HCT116 (cell line): ENCODE measurements at regions not wholly inside any gene's neighbourhood (a gene's known extent, or its start where the extent isn't known, plus 50 kb on each side); places are given as distances from the start of the nearest gene placed in this dataset.

Experiments
- ATAC-seq: fragments of 200-7000 bp; cut with Tn5 transposase; 2 replicates; pipeline ENCODE4 v1.9.1; 2020; ENCODE audit warnings: mild to moderate bottlenecking, moderate library complexity
- BruUV-seq: library from RNA; stranded (reverse); fragments of 400-500 nt; replicated peaks from 2 replicates; lab custom pipeline; 2021; lab: Mats Ljungman, UMichigan
- CTCF ChIA-PET: fragments of 300-600 bp; sonication (Branson Sonifier 250); formaldehyde crosslinking; loops from one replicate; lab custom pipeline; 2021; ENCODE audit warnings: antibody characterized with exemption; lab: Charles Lee
- POLR2A ChIA-PET: fragments of 300-600, 350-600 bp; sonication (Branson Sonifier 250); formaldehyde crosslinking; loops from one replicate; lab custom pipeline; 2021; ENCODE audit warnings: antibody characterized with exemption; lab: Charles Lee
- RAD21 ChIA-PET, 2 experiments: fragments of 300-600 bp; sonication (Branson Sonifier 250); formaldehyde crosslinking; loops; one replicate each; lab custom pipeline; 2023; ENCODE audit warnings: low total read pairs in 2 of 2; ENCODE audit not compliant: uncharacterized antibody in 2 of 2, unreplicated experiment in 2 of 2, low non-redundant PET in 1 of 2; lab: Charles Lee
- DNase-seq: peaks from one replicate; pipeline ENCODE4 v3.0.0-alpha.2; 2010; ENCODE audit warnings: low read depth, low spot score
- H2AFZ ChIP-seq: fragments of 200-600 bp; shearing (Covaris generic), sonication (generic); 2 replicates; pipeline ENCODE4 v1.6.1; 2017; ENCODE audit warnings: low read depth, mixed run types, mixed read lengths, antibody characterized with exemption, low read length; ENCODE audit not compliant: poor library complexity, severe bottlenecking
- H3K27ac ChIP-seq: 2 replicates; pipeline ENCODE4 v1.5.1; 2012; ENCODE audit warnings: low read depth, low read length
- H3K27me3 ChIP-seq: fragments of 200-600 bp; sonication (generic); 2 replicates; pipeline ENCODE4 v1.6.1; 2016; ENCODE audit warnings: mixed run types, low read length, mixed read lengths; ENCODE audit not compliant: insufficient read depth
- H3K36me3 ChIP-seq, 2 experiments: fragments of 200-500 bp in 1 of 2; fragments of 200-600 bp in 1 of 2; sonication (Bioruptor generic) in 1 of 2; sonication (generic) in 1 of 2; 2 replicates each; pipeline versions ENCODE4 v1.5.1 to v1.6.1; 2014 to 2016; ENCODE audit warnings: low read length in 2 of 2, inconsistent platforms in 1 of 2, mixed read lengths in 1 of 2, mixed run types in 1 of 2; ENCODE audit not compliant: insufficient read depth in 2 of 2, control insufficient read depth in 1 of 2
- H3K4me1 ChIP-seq, 2 experiments: fragments of 200-600 bp in 1 of 2; sonication (generic) in 1 of 2; 2 replicates each; pipeline versions ENCODE4 v1.5.1 to v1.6.1; 2012 to 2017; ENCODE audit warnings: low read length in 2 of 2, inconsistent platforms in 1 of 2, mild to moderate bottlenecking in 1 of 2, mixed read lengths in 1 of 2, mixed run types in 1 of 2, moderate library complexity in 1 of 2; ENCODE audit not compliant: insufficient read depth in 2 of 2, control insufficient read depth in 1 of 2
- H3K4me2 ChIP-seq: fragments of 200-600 bp; sonication (generic); 2 replicates; pipeline ENCODE4 v1.6.1; 2017; ENCODE audit warnings: mixed run types, low read length, mixed read lengths
- H3K4me3 ChIP-seq, 2 experiments: fragments of 200-600 bp in 1 of 2; sonication (generic) in 1 of 2; replicated peaks in 1 of 2; 2 replicates each; pipeline ENCODE4 v1.5.1; 2011 to 2016; ENCODE audit warnings: low read length in 2 of 2, control low read depth in 1 of 2, low read depth in 1 of 2, mild to moderate bottlenecking in 1 of 2, mixed read lengths in 1 of 2, mixed run types in 1 of 2
- H3K79me2 ChIP-seq: fragments of 200-600 bp; sonication (generic); 2 replicates; pipeline ENCODE4 v1.6.1; 2017; ENCODE audit warnings: mild to moderate bottlenecking, mixed run types, low read length, moderate library complexity, mixed read lengths; ENCODE audit not compliant: insufficient read depth
- H3K9ac ChIP-seq: fragments of 200-600 bp; sonication (generic); 2 replicates; pipeline ENCODE4 v1.6.1; 2016; ENCODE audit warnings: low read length, mixed read lengths
- H3K9me2 ChIP-seq: fragments of 200-600 bp; sonication (generic), shearing (Covaris generic); 2 replicates; pipeline ENCODE4 v1.6.1; 2017; ENCODE audit warnings: mixed run types, mild to moderate bottlenecking, moderate library complexity; ENCODE audit not compliant: insufficient read depth
- H3K9me3 ChIP-seq, 2 experiments: fragments of 200-500 bp in 1 of 2; fragments of 200-600 bp in 1 of 2; sonication (Bioruptor generic) in 1 of 2; sonication (generic) in 1 of 2; 2 replicates each; pipeline ENCODE4 v1.6.1; 2014 to 2017; ENCODE audit warnings: low read length in 2 of 2, mixed read lengths in 2 of 2, inconsistent platforms in 1 of 2, low read depth in 1 of 2, mild to moderate bottlenecking in 1 of 2, mixed run types in 1 of 2, moderate library complexity in 1 of 2; ENCODE audit not compliant: control insufficient read depth in 1 of 2, insufficient read depth in 1 of 2
- H4K20me1 ChIP-seq: fragments of 200-600 bp; sonication (generic), shearing (Covaris generic); 2 replicates; pipeline ENCODE4 v1.6.1; 2017; ENCODE audit warnings: mixed run types, mild to moderate bottlenecking, moderate library complexity; ENCODE audit not compliant: insufficient read depth
- CEBPB ChIP-seq: IDR thresholded peaks from 2 replicates; pipeline ENCODE4 v1.6.1; 2012; ENCODE audit warnings: low read depth
- EGR1 ChIP-seq: IDR thresholded peaks from 2 replicates; pipeline ENCODE4 v1.6.1; 2012; ENCODE audit warnings: low read depth
- EZH2 ChIP-seq: fragments of 200-600 bp; sonication (generic); IDR thresholded peaks from 2 replicates; pipeline ENCODE4 v1.6.1; 2017; ENCODE audit warnings: antibody characterized with exemption, mixed run types
- EZH2phosphoT487 ChIP-seq: fragments of 200-600 bp; IDR thresholded peaks from 2 replicates; pipeline ENCODE4 v1.6.1; 2018; ENCODE audit warnings: antibody characterized with exemption, borderline replicate concordance
- FOSL1 ChIP-seq: IDR thresholded peaks from 2 replicates; pipeline ENCODE4 v1.6.1; 2012; ENCODE audit warnings: low read depth
- JUND ChIP-seq: IDR thresholded peaks from 2 replicates; pipeline ENCODE4 v1.6.1; 2012
- POLR2A ChIP-seq: IDR thresholded peaks from 2 replicates; pipeline ENCODE4 v1.7.0; 2011; ENCODE audit warnings: borderline replicate concordance; ENCODE audit not compliant: insufficient read depth, insufficient read length; ENCODE audit errors: extremely low read depth
- POLR2AphosphoS5 ChIP-seq: IDR thresholded peaks from 2 replicates; pipeline ENCODE4 v1.6.1; 2011; ENCODE audit warnings: mild to moderate bottlenecking, low read depth, low read length, moderate library complexity
- SIN3A ChIP-seq: IDR thresholded peaks from 2 replicates; pipeline ENCODE4 v1.6.1; 2012; ENCODE audit warnings: low read depth
- SP1 ChIP-seq: IDR thresholded peaks from 2 replicates; pipeline ENCODE4 v1.6.1; 2012; ENCODE audit warnings: low read depth
- TCF7L2 ChIP-seq: IDR thresholded peaks from 2 replicates; pipeline ENCODE4 v1.7.0; 2011; ENCODE audit warnings: borderline replicate concordance, inconsistent platforms; ENCODE audit not compliant: insufficient read depth, insufficient read length; ENCODE audit errors: extremely low read depth
- YY1 ChIP-seq: IDR thresholded peaks from 2 replicates; pipeline ENCODE4 v1.6.1; 2011; ENCODE audit warnings: low read length, low read depth, moderate library complexity, mild to moderate bottlenecking; ENCODE audit not compliant: insufficient replicate concordance; ENCODE audit errors: extremely low read depth
- ZNF274 ChIP-seq: fragments of 200-500 bp; sonication (Bioruptor generic); IDR thresholded peaks from 2 replicates; pipeline ENCODE4 v1.6.1; 2014; ENCODE audit warnings: mild to moderate bottlenecking, low read depth, low read length, inconsistent platforms
- intact Hi-C: fragments of 100-400 bp; cut with micrococcal nuclease; formaldehyde crosslinking; loops from 2 replicates; pipeline ENCODE4 v1.10.0; 2022
- TF ChIP-seq, protein P1 (sequence below): IDR thresholded peaks from 2 replicates; pipeline ENCODE4 v1.6.1; 2012
- TF ChIP-seq, protein P2 (sequence below), 3 experiments: fragments of 200-600 bp in 1 of 3; sonication (generic) in 1 of 3; IDR thresholded peaks in 2 of 3; conservative IDR thresholded peaks in 1 of 3; 2 replicates each; pipeline ENCODE4 v1.5.1; 2012 to 2017; ENCODE audit warnings: low read depth in 2 of 3, low read length in 2 of 3, antibody characterized with exemption in 1 of 3, borderline replicate concordance in 1 of 3, control low read depth in 1 of 3, mild to moderate bottlenecking in 1 of 3, mixed read lengths in 1 of 3, mixed run types in 1 of 3, moderate library complexity in 1 of 3; ENCODE audit not compliant: insufficient read depth in 1 of 3

DNA sequence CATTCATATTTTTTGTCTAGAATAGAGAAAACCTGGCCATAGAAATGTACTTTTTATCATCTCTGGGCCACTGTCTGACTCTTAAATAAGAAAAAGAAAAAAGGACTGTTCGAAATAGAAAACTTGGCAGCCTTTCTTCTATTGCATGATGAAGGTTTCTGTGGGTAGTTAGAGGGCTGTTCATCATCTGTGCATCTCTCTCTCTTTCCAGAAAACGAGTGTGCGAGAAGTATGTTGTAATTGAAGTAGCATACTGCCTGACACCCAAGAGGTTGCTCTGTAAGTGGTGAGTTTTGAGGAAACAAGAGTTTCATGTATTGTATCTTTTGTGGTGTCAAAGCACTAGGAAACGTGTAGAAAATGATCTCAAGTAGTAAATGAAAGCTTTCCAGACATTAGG, 343.2 kb upstream of the TMEM229A start:
- TF ChIP-seq JUND (no peak), SP1 (no peak), EZH2phosphoT487 (no peak), CEBPB (no peak), TCF7L2 (no peak), ZNF274 (no peak), FOSL1 (no peak), POLR2A (no peak), POLR2AphosphoS5 (no peak), SIN3A (no peak), EZH2 (no peak)
- TF ChIP-seq, protein P1, sequence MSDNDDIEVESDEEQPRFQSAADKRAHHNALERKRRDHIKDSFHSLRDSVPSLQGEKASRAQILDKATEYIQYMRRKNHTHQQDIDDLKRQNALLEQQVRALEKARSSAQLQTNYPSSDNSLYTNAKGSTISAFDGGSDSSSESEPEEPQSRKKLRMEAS, result no peak
- H3K4me3 ChIP-seq, result no peak overlapping the region
- H3K4me2 ChIP-seq, result no peak overlapping the region
- no peaks in the 10 kb centered on the region for H4K20me1 ChIP-seq
- ATAC-seq (no peak), DNase-seq (no peak)
- no peak overlapping the region for H2AFZ ChIP-seq
- intact Hi-C loops, result no loop called here
- no peaks in the 10 kb centered on the region for H3K9me2 ChIP-seq
- no peak overlapping the region for H3K9ac ChIP-seq
- no peak overlapping the region for H3K27ac ChIP-seq
- RAD21 ChIA-PET, result no interaction called here
- H3K36me3 ChIP-seq, result no peaks in the 10 kb centered on the region
- CTCF ChIA-PET, result no interaction called here
- no TSS peak for BruUV-seq
- no peaks in the 10 kb centered on the region for H3K79me2 ChIP-seq
- no peaks in the 10 kb centered on the region for H3K4me1 ChIP-seq
- H3K9me3 ChIP-seq, result no peaks in the 10 kb centered on the region
- H3K27me3 ChIP-seq, result no peaks in the 10 kb centered on the region
- POLR2A ChIA-PET, result no interaction called here

DNA sequence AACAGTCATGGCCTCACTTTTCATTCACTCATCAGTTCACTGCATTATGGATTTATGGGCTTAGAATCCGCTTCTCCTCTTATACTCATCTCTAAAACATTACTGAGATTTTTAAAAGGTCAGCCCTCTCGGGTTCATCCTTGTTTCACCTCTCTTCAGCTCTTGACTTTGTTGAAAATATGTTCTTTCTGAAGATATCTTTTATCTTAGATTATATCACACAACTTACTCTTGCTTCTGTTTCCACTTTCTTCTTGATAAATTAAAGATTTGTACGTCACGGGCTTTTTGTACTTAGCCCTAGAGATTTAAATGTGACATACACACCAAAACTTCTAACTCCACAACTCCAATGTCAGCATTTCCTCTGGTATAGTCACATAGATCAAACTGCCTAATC, 342.5 kb upstream of the TMEM229A start:
- BruUV-seq, result no TSS peak
- Histone ChIP-seq H3K27me3 (no peaks in the 10 kb centered on the region), H3K4me1 (no peaks in the 10 kb centered on the region), H3K79me2 (no peaks in the 10 kb centered on the region), H3K36me3 (no peaks in the 10 kb centered on the region), H2AFZ (no peak overlapping the region), H3K9me3 (no peaks in the 10 kb centered on the region), H3K4me2 (no peak overlapping the region), H4K20me1 (no peaks in the 10 kb centered on the region), H3K27ac (no peak overlapping the region), H3K4me3 (no peak overlapping the region)
- ChIA-PET POLR2A (no interaction called here), CTCF (no interaction called here), RAD21 (no interaction called here)
- ATAC-seq, result no peak
- DNase-seq, result no peak
- TF ChIP-seq SP1, result no peak
- no peak for TF ChIP-seq EZH2
- TF ChIP-seq EGR1, result no peak
- TF ChIP-seq ZNF274, result no peak
- no peak for TF ChIP-seq YY1
- no peak for TF ChIP-seq SIN3A
- TF ChIP-seq POLR2A, result no peak
- TF ChIP-seq TCF7L2, result no peak
- TF ChIP-seq, protein P1, result no peak
- TF ChIP-seq, protein P2, sequence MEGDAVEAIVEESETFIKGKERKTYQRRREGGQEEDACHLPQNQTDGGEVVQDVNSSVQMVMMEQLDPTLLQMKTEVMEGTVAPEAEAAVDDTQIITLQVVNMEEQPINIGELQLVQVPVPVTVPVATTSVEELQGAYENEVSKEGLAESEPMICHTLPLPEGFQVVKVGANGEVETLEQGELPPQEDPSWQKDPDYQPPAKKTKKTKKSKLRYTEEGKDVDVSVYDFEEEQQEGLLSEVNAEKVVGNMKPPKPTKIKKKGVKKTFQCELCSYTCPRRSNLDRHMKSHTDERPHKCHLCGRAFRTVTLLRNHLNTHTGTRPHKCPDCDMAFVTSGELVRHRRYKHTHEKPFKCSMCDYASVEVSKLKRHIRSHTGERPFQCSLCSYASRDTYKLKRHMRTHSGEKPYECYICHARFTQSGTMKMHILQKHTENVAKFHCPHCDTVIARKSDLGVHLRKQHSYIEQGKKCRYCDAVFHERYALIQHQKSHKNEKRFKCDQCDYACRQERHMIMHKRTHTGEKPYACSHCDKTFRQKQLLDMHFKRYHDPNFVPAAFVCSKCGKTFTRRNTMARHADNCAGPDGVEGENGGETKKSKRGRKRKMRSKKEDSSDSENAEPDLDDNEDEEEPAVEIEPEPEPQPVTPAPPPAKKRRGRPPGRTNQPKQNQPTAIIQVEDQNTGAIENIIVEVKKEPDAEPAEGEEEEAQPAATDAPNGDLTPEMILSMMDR (IDR thresholded peaks at IDR 0.05 in 2 of 3, conservative IDR thresholded peaks at IDR 0.05 in 1 of 3; ENCODE audit: borderline replicate concordance in 1 of 3, insufficient read depth in 1 of 3, low read depth in 2 of 3, low read length in 2 of 3), result no peak
- TF ChIP-seq, all 23 proteins: peak for 0
- H3K9ac ChIP-seq, result no peak overlapping the region
- H3K9me2 ChIP-seq, result no peaks in the 10 kb centered on the region
- intact Hi-C loops, result no loop called here
